IPS DF 19.7 (cell line): ENCODE measurements at regions not wholly inside any gene's neighbourhood (a gene's known extent, or its start where the extent isn't known, plus 50 kb on each side); places are given as distances from the start of the nearest gene placed in this dataset.

Experiments used
- DNase-seq: peaks from one replicate; pipeline ENCODE4 v3.0.0-alpha.2; 2013; ENCODE audit warnings: low read depth, low spot score

DNA sequence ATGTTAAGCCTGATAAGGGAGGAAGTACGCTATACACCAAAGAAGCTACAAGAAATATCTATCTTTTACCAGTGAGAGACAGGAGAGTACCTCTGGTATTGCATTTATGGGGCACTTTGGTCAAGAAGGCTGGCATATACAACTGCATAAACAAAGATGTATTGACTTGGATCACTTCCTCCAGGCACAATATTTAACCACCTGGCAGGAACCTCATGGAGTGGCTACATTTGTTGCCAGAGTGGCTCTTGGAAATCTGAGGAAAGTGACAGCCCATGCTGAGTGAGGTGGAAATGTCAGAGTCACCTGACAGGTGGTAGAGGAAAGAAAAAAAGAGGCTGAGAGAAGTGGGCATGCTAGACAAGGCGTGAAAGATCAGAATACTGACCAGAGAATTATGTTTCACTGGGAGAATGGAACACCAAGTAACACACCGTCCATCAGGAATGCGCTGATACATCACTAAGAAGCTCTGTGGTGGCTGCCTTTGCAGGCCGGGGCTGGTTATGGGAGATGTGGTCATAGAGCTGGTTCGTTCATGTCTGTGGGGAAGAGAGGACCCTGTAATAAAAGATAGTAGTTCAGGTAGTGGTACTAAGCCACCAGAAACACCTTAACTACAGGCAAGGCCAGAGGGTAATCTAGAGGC is 61.4 kb upstream of the UFL1 start:
- no peak for DNase-seq

DNA sequence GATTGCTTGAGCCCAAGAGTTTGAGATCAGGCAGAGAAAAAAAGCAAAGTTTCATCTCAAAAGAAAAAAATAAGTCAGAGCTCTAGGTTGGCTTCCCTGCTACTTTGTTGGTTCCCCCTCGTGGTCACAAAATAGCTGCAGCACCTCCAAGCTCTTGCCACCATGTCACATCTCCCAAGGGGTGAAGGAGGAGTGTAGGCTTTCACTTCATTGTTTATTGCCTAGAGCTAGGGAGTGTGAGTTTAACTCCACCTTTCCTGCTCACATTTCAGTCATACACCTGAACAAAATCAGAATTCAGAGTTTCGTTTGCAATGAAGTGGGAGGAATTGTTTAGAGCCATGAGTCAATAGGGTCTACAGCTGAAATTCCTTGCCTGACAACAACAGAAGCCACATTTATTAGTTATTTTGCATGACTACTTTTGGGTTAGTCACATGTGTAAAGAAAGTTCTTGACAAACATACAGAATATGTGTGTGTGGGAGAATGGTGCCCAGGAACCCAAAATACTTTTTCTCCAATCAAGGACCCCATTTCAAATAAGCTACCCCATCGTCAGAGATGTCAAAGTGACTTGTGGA is 56.2 kb upstream of the UFL1 start:
- DNase-seq = no peak

DNA sequence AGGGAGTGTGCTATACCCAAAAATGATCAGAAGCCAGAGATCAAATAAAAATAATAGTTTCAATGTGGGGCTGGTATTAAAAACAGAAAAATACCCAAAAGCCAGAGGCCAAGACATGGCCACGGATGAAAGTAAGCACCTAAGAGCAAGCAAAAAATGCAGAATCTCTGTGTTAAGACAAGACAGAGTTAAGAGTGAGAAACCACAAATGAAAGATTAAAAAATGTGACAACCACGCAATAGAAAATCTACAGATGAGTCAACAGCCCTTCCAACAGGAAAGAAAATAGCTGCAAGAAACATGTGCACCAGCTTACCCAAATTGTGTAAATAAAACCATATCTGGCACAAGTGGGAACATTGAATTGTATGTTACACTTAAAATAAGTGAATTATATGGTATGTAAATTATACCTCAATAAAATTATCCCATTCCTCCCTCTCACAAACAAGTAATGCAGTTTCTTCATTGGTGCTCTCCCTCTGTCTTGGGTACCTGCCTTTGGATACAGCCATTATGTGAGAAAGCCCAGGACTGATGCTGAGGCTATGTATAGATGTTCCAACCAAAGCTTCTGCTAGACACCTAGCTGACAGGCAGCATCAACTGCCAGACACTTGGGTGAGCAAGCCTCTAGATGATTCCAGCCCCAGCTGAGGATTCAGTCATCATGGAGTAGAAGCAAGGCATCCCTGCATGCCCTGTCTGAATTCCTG is 55.3 kb upstream of the UFL1 start:
- no peak for DNase-seq

DNA sequence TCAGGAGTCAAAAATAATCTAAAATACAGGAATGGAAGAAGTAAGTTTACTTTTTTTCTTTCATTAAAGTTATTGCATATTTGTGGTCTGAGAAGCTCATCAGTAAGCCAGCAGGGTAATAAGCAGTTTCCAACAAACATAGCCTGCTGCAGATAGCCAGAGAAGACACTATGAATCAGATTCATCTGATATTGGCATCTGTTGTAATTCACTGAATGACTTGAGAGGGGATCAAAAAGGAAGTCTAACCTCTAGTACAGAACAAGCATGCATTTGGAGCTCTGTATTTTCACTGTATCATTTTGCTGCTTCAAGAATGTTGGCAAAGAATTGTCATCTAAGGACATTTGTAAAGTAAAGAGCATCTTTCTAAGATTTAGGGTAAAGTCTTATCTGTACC is 53.8 kb upstream of the UFL1 start:
- no peak for DNase-seq

DNA sequence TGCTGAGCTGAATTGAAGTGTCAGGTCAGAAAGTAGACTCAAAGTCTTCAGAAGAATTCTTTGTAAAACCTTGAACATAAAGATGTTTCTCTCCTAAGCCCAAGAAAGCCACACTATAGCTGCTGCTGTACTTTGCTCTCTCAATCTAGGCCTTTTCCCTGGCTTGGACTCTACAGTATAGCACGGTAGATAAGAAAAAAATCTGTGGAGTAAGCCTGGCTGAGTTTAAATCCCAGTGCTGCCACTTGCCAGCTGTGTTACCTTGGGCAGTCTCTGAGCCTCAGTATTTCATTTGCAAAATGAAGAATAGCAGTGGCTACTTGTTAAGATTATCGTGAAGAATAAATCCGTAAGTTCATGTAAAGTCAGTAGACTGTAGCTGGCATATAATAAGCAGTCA is 53.3 kb upstream of the UFL1 start:
- no peak for DNase-seq

DNA sequence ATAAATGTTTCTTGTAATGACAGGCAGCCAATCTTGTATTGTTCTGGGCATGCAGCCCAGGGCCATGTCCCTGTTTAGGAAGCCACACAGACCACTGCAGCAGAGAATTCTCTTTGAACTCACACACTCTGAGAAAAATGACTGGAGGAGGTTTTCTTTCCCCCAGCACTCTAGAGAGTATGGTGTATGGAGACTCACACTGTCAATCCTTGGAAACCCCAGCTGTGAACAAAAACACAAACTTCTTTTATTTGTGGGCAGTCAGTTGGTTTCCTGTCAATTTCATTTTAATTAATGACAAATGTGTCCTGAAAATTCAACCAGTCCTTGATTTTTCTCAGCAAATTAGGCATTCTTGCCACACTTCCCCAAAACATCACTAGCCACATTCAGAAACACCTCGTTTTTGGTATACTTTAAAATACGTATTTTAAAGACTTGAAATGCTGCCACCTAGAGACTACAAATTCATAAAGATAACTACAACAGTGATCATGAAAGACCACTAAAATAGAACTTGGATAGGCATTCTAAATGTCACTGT is 52.9 kb upstream of the UFL1 start:
- DNase-seq = no peak

DNA sequence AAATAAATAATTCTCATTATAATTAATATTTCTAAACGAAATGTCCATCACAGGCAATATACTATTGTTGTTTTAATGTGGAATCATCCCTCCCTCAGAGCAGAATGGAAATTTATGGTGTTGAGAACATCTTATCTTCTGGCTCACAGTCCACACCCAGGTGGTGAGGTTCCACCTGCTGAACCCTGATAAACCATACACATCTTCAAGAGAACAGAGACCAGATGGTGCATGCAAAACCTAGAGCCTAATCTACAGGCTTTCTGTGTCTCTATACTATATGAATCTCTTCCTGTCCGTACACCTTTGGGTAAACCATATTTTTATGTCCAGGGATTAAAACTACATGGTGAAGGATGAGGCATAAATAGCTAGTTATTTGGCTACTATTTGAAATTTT is 52.3 kb upstream of the UFL1 start:
- DNase-seq = no peak

DNA sequence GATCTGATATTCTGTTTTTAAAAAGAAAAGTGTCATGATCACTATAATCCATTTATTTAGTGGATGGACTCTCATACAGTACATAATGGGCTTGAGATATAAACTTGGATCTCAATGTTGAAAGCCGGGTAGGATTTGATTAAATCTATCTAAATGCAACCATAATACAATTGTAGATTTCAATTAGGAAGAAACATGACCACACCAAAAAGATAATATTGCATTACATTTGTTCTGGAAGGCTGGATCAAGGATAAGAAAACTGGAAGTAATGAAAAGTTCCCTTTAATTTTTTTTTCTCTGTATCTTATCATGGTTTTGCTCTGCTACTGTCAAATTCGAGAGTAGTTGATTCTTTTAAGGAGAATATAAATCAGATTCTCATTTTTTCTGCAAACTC is 51.3 kb upstream of the UFL1 start:
- no peak for DNase-seq
